K562 (cell line): ENCODE measurements at regions not wholly inside any gene's neighbourhood (a gene's known extent, or its start where the extent isn't known, plus 50 kb on each side); places are given as distances from the start of the nearest gene placed in this dataset.

Experiments used
- ATF1 ChIP-seq, 2 experiments: fragments of 450-650 bp in 1 of 2; IDR thresholded peaks; 2 replicates each; pipeline ENCODE4 v1.6.1; 2016; ENCODE audit warnings: missing compliant biosample characterization in 1 of 2, missing genetic modification characterization in 1 of 2
- CHCHD3 ChIP-seq: fragments of 250-450 bp; sonication (Bioruptor Pico); IDR thresholded peaks from 2 replicates; pipeline ENCODE4 v2.1.2; 2022; ENCODE audit warnings: mild to moderate bottlenecking
- E2F3 ChIP-seq: fragments of 250-450 bp; sonication (Bioruptor Pico); IDR thresholded peaks from 2 replicates; pipeline ENCODE4 v1.4.0; 2020; ENCODE audit warnings: mild to moderate bottlenecking
- ELF4 ChIP-seq: fragments of 450-650 bp; formaldehyde crosslinking; IDR thresholded peaks from 2 replicates; pipeline ENCODE4 v1.4.0; 2022; ENCODE audit warnings: missing genetic modification characterization
- FOSL1 ChIP-seq: fragments of 200-800 bp; sonication (Bioruptor generic); conservative IDR thresholded peaks from 2 replicates; pipeline ENCODE4 v1.6.1; 2016; ENCODE audit warnings: missing genetic modification characterization, missing compliant biosample characterization
- FOXM1 ChIP-seq, 2 experiments: fragments of 450-650 bp in 1 of 2; sonication (generic) in 1 of 2; formaldehyde crosslinking in 1 of 2; IDR thresholded peaks; 2 replicates each; pipeline versions ENCODE4 v1.6.1 to v1.9.0; 2017 to 2022; ENCODE audit warnings: low read depth in 2 of 2, mild to moderate bottlenecking in 2 of 2, missing genetic modification reagents in 1 of 2, moderate library complexity in 1 of 2
- GATA2 ChIP-seq: sonication (generic); formaldehyde crosslinking; IDR thresholded peaks from 2 replicates; pipeline ENCODE4 v1.4.0; 2020; ENCODE audit warnings: mild to moderate bottlenecking, missing genetic modification reagents
- HDAC1 ChIP-seq, 2 experiments: fragments of 450-650 bp; IDR thresholded peaks; 2 replicates each; pipeline ENCODE4 v1.6.1; 2016 to 2017; ENCODE audit warnings: inconsistent platforms in 1 of 2, mild to moderate bottlenecking in 1 of 2, moderate library complexity in 1 of 2
- HDAC6 ChIP-seq: IDR thresholded peaks from 2 replicates; pipeline ENCODE4 v1.6.1; 2012; ENCODE audit warnings: low read depth, mild to moderate bottlenecking, control low read depth, inconsistent platforms, low read length, moderate library complexity
- NELFE ChIP-seq: IDR thresholded peaks from 2 replicates; pipeline ENCODE4 v1.6.1; 2011; ENCODE audit warnings: mild to moderate bottlenecking; ENCODE audit not compliant: insufficient read depth, insufficient read length
- OTX1 ChIP-seq: fragments of 450-650 bp; formaldehyde crosslinking; IDR thresholded peaks from 2 replicates; pipeline ENCODE4 v1.4.0; 2022; ENCODE audit warnings: mild to moderate bottlenecking
- POLR3A ChIP-seq: IDR thresholded peaks from 2 replicates; pipeline ENCODE4 v1.6.1; 2011; ENCODE audit warnings: borderline replicate concordance, mild to moderate bottlenecking, moderate library complexity; ENCODE audit not compliant: insufficient read length, insufficient read depth; ENCODE audit errors: extremely low read depth
- PTBP1 ChIP-seq: fragments of 200-400 bp; formaldehyde crosslinking; IDR thresholded peaks from 2 replicates; pipeline ENCODE4 v1.6.1; 2017; ENCODE audit warnings: low read depth, low read length
- THRB ChIP-seq: fragments of 450-650 bp; formaldehyde crosslinking; conservative IDR thresholded peaks from 2 replicates; pipeline ENCODE4 v1.4.0; 2022; ENCODE audit warnings: mild to moderate bottlenecking, missing genetic modification characterization
- ZBTB26 ChIP-seq: fragments of 450-650 bp; formaldehyde crosslinking; IDR thresholded peaks from 2 replicates; pipeline ENCODE4 v1.4.0; 2022; ENCODE audit warnings: missing genetic modification characterization
- ZNF23 ChIP-seq: fragments of 250-450 bp; sonication (Bioruptor Pico); IDR thresholded peaks from 2 replicates; pipeline ENCODE4 v1.4.0; 2020; ENCODE audit warnings: mild to moderate bottlenecking
- ZNF263 ChIP-seq: sonication (generic); formaldehyde crosslinking; IDR thresholded peaks from 2 replicates; pipeline ENCODE4 v1.8.0; 2022; ENCODE audit warnings: mild to moderate bottlenecking, missing genetic modification reagents, borderline replicate concordance
- ZNF398 ChIP-seq: fragments of 250-450 bp; sonication (Bioruptor Pico); IDR thresholded peaks from 2 replicates; pipeline ENCODE4 v1.8.0; 2021; ENCODE audit warnings: moderate library complexity, mild to moderate bottlenecking, inconsistent platforms
- ZNF436 ChIP-seq: fragments of 250-450, 450-650 bp; sonication (Bioruptor Pico); formaldehyde crosslinking; IDR thresholded peaks from 2 replicates; pipeline ENCODE4 v1.7.0; 2020; ENCODE audit warnings: mild to moderate bottlenecking
- ZNF507 ChIP-seq: conservative IDR thresholded peaks from 2 replicates; pipeline ENCODE4 v1.6.1; 2017; ENCODE audit warnings: missing genetic modification characterization, missing compliant biosample characterization
- ZNF512 ChIP-seq: IDR thresholded peaks from 2 replicates; pipeline ENCODE4 v1.6.1; 2016; ENCODE audit warnings: missing genetic modification characterization, missing compliant biosample characterization
- ZNF740 ChIP-seq, 3 experiments: fragments of 200-800 bp in 1 of 3; sonication (Bioruptor generic) in 1 of 3; sonication (generic) in 1 of 3; formaldehyde crosslinking in 1 of 3; IDR thresholded peaks; 2 replicates each; pipeline versions ENCODE4 v1.6.1 to v1.8.0; 2016 to 2022; ENCODE audit warnings: mild to moderate bottlenecking in 2 of 3, missing compliant biosample characterization in 2 of 3, missing genetic modification characterization in 2 of 3, missing genetic modification reagents in 1 of 3

- TF ChIP-seq E2F3 (CRISPR knock-in tag) = no peak
- 0 out of 2 replicates have a peak, but pooled peaks have one; percentile 30 for TF ChIP-seq ZNF512 (tag)
- TF ChIP-seq CHCHD3 = no peak
- TF ChIP-seq ATF1 (CRISPR knock-in tag; IDR thresholded peaks at IDR 0.05) = no peak
- no peak for TF ChIP-seq ATF1 (tag; IDR thresholded peaks at IDR 0.05)
- TF ChIP-seq ZNF263 = no peak
- peak; percentile 81 for TF ChIP-seq THRB (CRISPR knock-in tag)
- no peak for TF ChIP-seq HDAC1 (IDR thresholded peaks at IDR 0.05)
- TF ChIP-seq ZNF436 (CRISPR knock-in tag) = no peak
- no peak for TF ChIP-seq NELFE
- no peak for TF ChIP-seq GATA2 (CRISPR knock-in tag)
- no peak for TF ChIP-seq ZNF507 (tag)
- 0 out of 2 replicates have a peak, but pooled peaks have one; percentile 44 for TF ChIP-seq ZBTB26 (CRISPR knock-in tag)
- no peak for TF ChIP-seq PTBP1
- no peak for TF ChIP-seq FOXM1 (IDR thresholded peaks at IDR 0.05; ENCODE audit: low read depth)
- no peak for TF ChIP-seq FOXM1 (CRISPR knock-in tag; IDR thresholded peaks at IDR 0.05; ENCODE audit: low read depth)
- TF ChIP-seq OTX1 (CRISPR knock-in tag) = peak; percentile 69; the same call in 1 of the 2 replicates
- 0 out of 2 replicates have a peak, but pooled peaks have one; percentile 70 for TF ChIP-seq ELF4 (CRISPR knock-in tag)
- no peak for TF ChIP-seq HDAC6
- no peak for TF ChIP-seq POLR3A
- no peak for TF ChIP-seq ZNF398 (CRISPR knock-in tag)
- TF ChIP-seq FOSL1 = no peak
- TF ChIP-seq ZNF23 (CRISPR knock-in tag) = no peak
- TF ChIP-seq ZNF740 (CRISPR knock-in tag; IDR thresholded peaks at IDR 0.05) = no peak
- no peak for TF ChIP-seq ZNF740 (tag; IDR thresholded peaks at IDR 0.05)
Observed at GRCh38 chr1:230494514-230494913, 68.4 kb upstream of the PGBD5 start (continued).
